ENCODE measurements at regions not wholly inside any gene's neighbourhood (a gene's known extent, or its start where the extent isn't known, plus 50 kb on each side); places are given as distances from the start of the nearest gene placed in this dataset.

DNA sequence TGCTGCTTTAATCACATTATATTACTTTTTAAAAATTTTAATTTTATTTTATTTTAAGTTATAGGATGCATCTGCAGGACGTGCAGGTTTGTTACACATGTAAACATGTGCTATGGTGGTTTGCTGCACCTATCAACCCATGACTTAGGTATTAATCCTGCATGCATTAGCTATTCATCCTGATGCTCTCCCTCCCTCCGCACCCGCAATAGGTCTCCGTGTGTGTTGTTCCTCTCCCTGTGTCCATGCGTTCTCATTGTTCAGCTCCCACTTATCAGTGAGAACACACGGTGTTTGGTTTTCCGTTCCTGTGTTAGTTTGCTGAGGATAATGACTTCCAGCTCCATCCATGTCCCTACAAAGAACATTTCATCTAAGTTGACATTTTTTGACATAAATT is 283.2 kb downstream of the CYRIA start:
- Histone ChIP-seq H3T11ph (ENCODE audit: low read length) (no peak overlapping the region), H2AFZ (ENCODE audit: low read length) (no peak overlapping the region), H2BK12ac (ENCODE audit: insufficient read length, low read depth, low read length) (no peak overlapping the region), H2BK20ac (ENCODE audit: low read depth, low read length, poor library complexity, severe bottlenecking) (no peak overlapping the region), H3K9me3 (ENCODE audit: control insufficient read depth, low read depth, low read length) (no peaks in the 10 kb centered on the region), H3K4ac (ENCODE audit: low read depth, low read length) (no peak overlapping the region), H3K4me1 (ENCODE audit: insufficient read depth, low read length) (no peaks in the 10 kb centered on the region), H3K23ac (ENCODE audit: insufficient read length, low read depth, low read length) (no peak overlapping the region), H3K79me2 (ENCODE audit: insufficient read depth, low read length) (no peaks in the 10 kb centered on the region), H2AK5ac (ENCODE audit: insufficient read length, low read length) (no peak overlapping the region), H2BK15ac (ENCODE audit: low read depth, low read length) (no peak overlapping the region), H3K14ac (ENCODE audit: insufficient read depth, low read length) (no peak overlapping the region), H3K79me1 (ENCODE audit: insufficient read depth, low read depth, low read length, poor library complexity, severe bottlenecking) (no peaks in the 10 kb centered on the region), H3K27ac (ENCODE audit: insufficient read length, low read depth, low read length) (no peak overlapping the region), H3K9ac (ENCODE audit: extremely low read depth, insufficient read length, low read length) (no peak overlapping the region), H4K8ac (replicated peaks; ENCODE audit: insufficient read length, low read depth, low read length) (no peak overlapping the region), H2BK120ac (ENCODE audit: low read depth, low read length, poor library complexity, severe bottlenecking) (no peak overlapping the region), H2BK5ac (ENCODE audit: insufficient read length, low read length) (no peak overlapping the region), H3K4me2 (ENCODE audit: insufficient read depth, insufficient read length, low read length) (no peak overlapping the region), H4K91ac (ENCODE audit: insufficient read length, low read depth, low read length) (no peak overlapping the region), H3K27me3 (ENCODE audit: insufficient read depth, low read length) (no peaks in the 10 kb centered on the region), H4K5ac (ENCODE audit: insufficient read length, low read depth, low read length) (no peak overlapping the region), H3K18ac (ENCODE audit: insufficient read length, low read depth, low read length) (no peak overlapping the region), H3K56ac (ENCODE audit: insufficient read length, low read depth, low read length) (no peak overlapping the region), H3K23me2 (ENCODE audit: insufficient read length, low read depth, low read length, poor library complexity, severe bottlenecking) (no peaks in the 10 kb centered on the region), H4K20me1 (ENCODE audit: control insufficient read depth, insufficient read depth, insufficient read length) (no peaks in the 10 kb centered on the region)
- Mint-ChIP-seq H3K36me3 (ENCODE audit: insufficient read depth in 1 of 3, low read depth in 3 of 3) (no peaks in the 10 kb centered on the region), H3K27me3 (ENCODE audit: low read depth) (no peaks in the 10 kb centered on the region; the same call in 1 of the 2 replicates), H3K9me3 (no peaks in the 10 kb centered on the region), H3K27ac (no peak overlapping the region), H3K4me3 (no peak overlapping the region), H3K4me1 (peaks cover 0 to 4% of the 10 kb centered on the region in 2 experiments; a peak in 1 of 4 replicates)
- TF ChIP-seq, protein P1, sequence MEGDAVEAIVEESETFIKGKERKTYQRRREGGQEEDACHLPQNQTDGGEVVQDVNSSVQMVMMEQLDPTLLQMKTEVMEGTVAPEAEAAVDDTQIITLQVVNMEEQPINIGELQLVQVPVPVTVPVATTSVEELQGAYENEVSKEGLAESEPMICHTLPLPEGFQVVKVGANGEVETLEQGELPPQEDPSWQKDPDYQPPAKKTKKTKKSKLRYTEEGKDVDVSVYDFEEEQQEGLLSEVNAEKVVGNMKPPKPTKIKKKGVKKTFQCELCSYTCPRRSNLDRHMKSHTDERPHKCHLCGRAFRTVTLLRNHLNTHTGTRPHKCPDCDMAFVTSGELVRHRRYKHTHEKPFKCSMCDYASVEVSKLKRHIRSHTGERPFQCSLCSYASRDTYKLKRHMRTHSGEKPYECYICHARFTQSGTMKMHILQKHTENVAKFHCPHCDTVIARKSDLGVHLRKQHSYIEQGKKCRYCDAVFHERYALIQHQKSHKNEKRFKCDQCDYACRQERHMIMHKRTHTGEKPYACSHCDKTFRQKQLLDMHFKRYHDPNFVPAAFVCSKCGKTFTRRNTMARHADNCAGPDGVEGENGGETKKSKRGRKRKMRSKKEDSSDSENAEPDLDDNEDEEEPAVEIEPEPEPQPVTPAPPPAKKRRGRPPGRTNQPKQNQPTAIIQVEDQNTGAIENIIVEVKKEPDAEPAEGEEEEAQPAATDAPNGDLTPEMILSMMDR (conservative IDR thresholded peaks at IDR 0.05): no peak
- no CpG with 5 or more reads among the region's 7 CpGs for WGBS (ENCODE audit: extremely low coverage, insufficient read length, low lambda C conversion rate)
- DNase-seq: no peak

Measured in H9 (cell line).